Astrocyte of the spinal cord (primary cell): ENCODE measurements at regions not wholly inside any gene's neighbourhood (a gene's known extent, or its start where the extent isn't known, plus 50 kb on each side); places are given as distances from the start of the nearest gene placed in this dataset.

Source experiments
- DNase-seq: peaks from one replicate; pipeline ENCODE4 v3.0.0; 2011; ENCODE audit warnings: low read depth, low spot score
- H3K4me3 ChIP-seq: 2 replicates; pipeline ENCODE4 v1.5.1; 2011; ENCODE audit warnings: low read depth, mild to moderate bottlenecking, low read length, moderate library complexity
- in situ Hi-C: cut with HindIII; loops from 2 replicates; pipeline ENCODE4 v1.10.0; 2017; ENCODE audit warnings: low sequenced_read_pairs
- TF ChIP-seq, protein P1 (sequence below): IDR thresholded peaks from 2 replicates; pipeline ENCODE4 v1.5.1; 2012; ENCODE audit warnings: low read depth, mild to moderate bottlenecking, low read length, inconsistent platforms

DNA sequence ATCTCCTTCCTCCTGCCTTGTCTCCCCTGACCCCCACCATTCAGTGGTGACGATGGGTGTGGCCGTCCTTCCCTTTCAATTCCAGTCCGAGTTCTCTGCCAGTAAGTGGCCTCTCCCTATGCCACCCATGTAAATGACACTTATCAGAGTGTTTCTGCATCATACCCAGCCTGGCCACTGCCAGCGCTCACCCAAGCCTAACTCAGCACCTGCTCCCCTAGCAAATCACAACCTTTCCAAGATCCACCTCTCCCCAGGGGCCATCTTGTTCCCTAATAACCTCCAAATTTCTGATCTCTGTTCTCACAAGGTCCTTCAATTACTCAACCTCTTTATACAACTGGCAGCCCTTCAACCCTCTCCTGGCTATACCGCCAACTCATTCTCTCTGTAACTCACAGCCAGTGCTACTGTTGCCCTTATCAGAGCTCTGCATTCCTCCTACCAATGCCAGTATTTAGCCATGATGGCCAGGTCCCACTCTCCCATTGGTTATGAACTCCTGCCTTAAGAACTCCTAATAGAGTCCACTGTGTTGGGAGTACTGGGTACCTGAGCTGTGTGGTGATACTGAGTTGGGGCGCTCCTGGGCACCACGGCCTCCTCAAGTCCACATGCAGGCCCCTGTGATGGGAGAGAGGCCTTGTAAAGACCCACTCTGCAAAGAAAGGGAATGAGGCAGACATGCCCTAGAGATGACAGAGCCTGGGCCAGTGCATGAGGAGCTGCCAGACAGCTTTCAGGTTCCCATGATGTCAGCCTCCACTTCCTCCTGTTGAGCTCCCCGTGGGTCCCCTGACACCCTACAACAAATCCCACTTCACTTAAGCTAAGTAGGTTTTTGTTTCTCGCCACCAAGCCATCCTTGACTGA, 187.4 kb upstream of the RREB1 start:
- DNase-seq, result no peak
- H3K4me3 ChIP-seq, result no peak overlapping the region
- in situ Hi-C loops, result no loop called here
- TF ChIP-seq, protein P1, sequence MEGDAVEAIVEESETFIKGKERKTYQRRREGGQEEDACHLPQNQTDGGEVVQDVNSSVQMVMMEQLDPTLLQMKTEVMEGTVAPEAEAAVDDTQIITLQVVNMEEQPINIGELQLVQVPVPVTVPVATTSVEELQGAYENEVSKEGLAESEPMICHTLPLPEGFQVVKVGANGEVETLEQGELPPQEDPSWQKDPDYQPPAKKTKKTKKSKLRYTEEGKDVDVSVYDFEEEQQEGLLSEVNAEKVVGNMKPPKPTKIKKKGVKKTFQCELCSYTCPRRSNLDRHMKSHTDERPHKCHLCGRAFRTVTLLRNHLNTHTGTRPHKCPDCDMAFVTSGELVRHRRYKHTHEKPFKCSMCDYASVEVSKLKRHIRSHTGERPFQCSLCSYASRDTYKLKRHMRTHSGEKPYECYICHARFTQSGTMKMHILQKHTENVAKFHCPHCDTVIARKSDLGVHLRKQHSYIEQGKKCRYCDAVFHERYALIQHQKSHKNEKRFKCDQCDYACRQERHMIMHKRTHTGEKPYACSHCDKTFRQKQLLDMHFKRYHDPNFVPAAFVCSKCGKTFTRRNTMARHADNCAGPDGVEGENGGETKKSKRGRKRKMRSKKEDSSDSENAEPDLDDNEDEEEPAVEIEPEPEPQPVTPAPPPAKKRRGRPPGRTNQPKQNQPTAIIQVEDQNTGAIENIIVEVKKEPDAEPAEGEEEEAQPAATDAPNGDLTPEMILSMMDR, result no peak

DNA sequence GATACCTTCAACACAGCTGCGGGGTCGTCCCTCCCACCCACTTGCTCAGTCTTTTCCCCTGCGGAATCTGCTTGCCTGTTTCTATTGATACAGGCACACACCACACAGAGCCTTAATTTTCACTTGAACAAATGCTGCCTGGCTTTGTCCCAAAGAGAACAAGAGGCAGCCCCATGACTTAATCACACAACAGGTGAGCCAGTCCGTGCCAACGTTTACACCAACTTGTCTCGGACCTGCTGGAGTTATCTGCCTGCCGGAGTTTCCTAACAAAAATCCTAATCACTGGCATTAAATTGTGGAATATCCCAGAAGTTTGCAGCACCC, 186.8 kb upstream of the RREB1 start:
- TF ChIP-seq, protein P1, result no peak
- DNase-seq, result no peak
- in situ Hi-C loops, result no loop called here
- no peak overlapping the region for H3K4me3 ChIP-seq

DNA sequence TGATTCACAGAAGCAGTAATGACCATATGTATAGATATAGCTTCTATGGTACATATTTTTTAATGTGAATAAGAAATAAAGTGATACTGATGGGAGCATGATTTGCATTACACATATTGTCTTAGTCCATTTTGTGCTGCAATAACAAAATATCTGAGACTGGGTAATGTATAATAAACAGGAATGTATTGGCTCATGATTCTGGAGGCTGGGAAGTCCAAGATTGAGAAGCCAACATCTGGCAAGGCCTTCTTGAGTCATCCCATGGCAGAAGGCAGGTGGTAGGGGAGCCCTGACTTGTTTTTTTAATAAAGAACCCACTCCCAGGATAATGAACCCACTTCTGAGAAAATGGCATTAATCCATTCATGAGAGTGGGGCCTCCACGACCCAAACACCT, 185.6 kb upstream of the RREB1 start:
- no peak overlapping the region for H3K4me3 ChIP-seq
- in situ Hi-C loops, result no loop called here
- no peak for DNase-seq
- TF ChIP-seq, protein P1, result no peak

DNA sequence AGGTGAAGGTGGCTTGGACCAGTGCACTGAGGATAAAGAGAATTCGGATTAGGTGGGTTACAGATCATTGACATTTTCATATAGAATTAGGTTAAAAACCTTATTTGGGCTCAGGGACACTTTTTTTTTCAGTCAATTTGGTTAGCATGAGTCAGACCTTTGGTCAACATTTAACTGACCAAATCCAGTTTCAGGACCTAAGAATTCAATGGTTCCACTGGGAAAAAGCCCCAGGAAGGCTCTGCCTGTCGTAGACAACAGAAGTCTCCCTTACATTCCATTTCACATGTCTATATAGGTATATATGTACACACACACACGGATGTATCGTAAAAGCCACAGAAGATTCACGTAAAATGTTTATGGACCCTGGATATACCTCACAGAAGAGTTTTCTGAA, 184.2 kb upstream of the RREB1 start:
- TF ChIP-seq, protein P1, result no peak
- no peak for DNase-seq
- no peak overlapping the region for H3K4me3 ChIP-seq
- in situ Hi-C loops, result no loop called here

DNA sequence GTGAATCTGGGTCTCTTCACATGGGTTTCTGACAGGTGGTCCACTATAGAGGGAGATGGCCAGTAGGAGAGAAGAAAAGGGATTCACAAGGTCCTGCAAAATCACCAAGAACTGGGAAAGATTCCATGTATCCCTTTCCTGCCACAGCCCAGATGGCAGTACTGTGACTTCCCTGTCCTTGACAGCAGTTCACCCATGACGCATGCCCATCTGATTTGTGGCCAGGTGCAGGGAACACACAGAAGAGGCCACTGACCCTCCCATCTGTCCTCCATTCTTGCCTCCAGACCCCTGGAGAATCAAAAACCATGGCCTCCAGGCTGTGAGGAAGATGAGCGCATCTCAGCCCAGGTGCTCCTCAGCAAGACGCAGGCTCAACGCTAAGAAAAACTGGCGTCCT, 183.1 kb upstream of the RREB1 start:
- H3K4me3 ChIP-seq, result no peak overlapping the region
- TF ChIP-seq, protein P1, result no peak
- in situ Hi-C loops, result no loop called here
- DNase-seq, result no peak

DNA sequence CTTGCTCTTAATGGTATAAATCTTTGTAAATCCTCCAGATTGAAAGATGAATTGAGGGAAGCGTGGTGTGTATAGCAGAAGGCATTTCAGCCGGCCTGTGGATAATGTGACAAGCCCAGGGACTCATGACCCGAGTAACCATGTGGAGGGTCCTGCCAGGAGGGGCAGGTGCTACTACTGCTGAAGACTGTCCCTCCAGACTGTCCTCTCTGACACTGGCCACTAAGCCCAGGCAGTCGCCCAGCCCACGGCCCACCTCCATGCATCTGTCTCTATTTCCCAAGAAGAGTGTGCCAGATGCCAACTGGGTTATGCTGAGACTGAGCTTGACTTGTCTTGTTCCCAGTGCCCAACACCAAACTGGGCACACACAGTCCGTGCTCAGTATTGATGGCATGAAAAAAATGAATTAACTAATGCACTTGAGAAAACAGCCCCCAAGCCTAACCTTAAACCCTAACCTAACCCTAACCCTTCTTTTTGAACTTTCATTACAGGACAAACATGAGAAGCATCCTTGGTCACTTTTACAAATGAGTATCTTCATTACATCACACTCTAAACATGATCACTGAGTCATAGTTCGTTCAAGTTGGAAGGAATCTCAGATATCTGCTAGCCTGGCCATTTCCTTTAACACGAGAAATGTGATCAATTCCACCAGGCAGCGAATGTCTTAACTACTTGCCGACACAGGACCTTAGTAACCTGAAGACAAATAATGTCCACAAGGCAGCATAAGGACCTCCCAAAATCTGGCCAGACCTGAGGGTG, 182.2 kb upstream of the RREB1 start:
- H3K4me3 ChIP-seq, result no peak overlapping the region
- in situ Hi-C loops, result no loop called here
- TF ChIP-seq, protein P1, result no peak
- no peak for DNase-seq
